HCT116 (cell line): ENCODE measurements at regions not wholly inside any gene's neighbourhood (a gene's known extent, or its start where the extent isn't known, plus 50 kb on each side); places are given as distances from the start of the nearest gene placed in this dataset.

ENCODE experiments used
- ATAC-seq: fragments of 200-7000 bp; cut with Tn5 transposase; 2 replicates; pipeline ENCODE4 v1.9.1; 2020; ENCODE audit warnings: mild to moderate bottlenecking, moderate library complexity
- BruUV-seq: library from RNA; stranded (reverse); fragments of 400-500 nt; replicated peaks from 2 replicates; lab custom pipeline; 2021; lab: Mats Ljungman, UMichigan
- CTCF ChIA-PET: fragments of 300-600 bp; sonication (Branson Sonifier 250); formaldehyde crosslinking; loops from one replicate; lab custom pipeline; 2021; ENCODE audit warnings: antibody characterized with exemption; lab: Charles Lee
- POLR2A ChIA-PET: fragments of 300-600, 350-600 bp; sonication (Branson Sonifier 250); formaldehyde crosslinking; loops from one replicate; lab custom pipeline; 2021; ENCODE audit warnings: antibody characterized with exemption; lab: Charles Lee
- RAD21 ChIA-PET, 2 experiments: fragments of 300-600 bp; sonication (Branson Sonifier 250); formaldehyde crosslinking; loops; one replicate each; lab custom pipeline; 2023; ENCODE audit warnings: low total read pairs in 2 of 2; ENCODE audit not compliant: uncharacterized antibody in 2 of 2, unreplicated experiment in 2 of 2, low non-redundant PET in 1 of 2; lab: Charles Lee
- DNase-seq: peaks from one replicate; pipeline ENCODE4 v3.0.0-alpha.2; 2010; ENCODE audit warnings: low read depth, low spot score
- H2AFZ ChIP-seq: fragments of 200-600 bp; shearing (Covaris generic), sonication (generic); 2 replicates; pipeline ENCODE4 v1.6.1; 2017; ENCODE audit warnings: low read depth, mixed run types, mixed read lengths, antibody characterized with exemption, low read length; ENCODE audit not compliant: poor library complexity, severe bottlenecking
- H3K27ac ChIP-seq: 2 replicates; pipeline ENCODE4 v1.5.1; 2012; ENCODE audit warnings: low read depth, low read length
- H3K27me3 ChIP-seq: fragments of 200-600 bp; sonication (generic); 2 replicates; pipeline ENCODE4 v1.6.1; 2016; ENCODE audit warnings: mixed run types, low read length, mixed read lengths; ENCODE audit not compliant: insufficient read depth
- H3K36me3 ChIP-seq, 2 experiments: fragments of 200-500 bp in 1 of 2; fragments of 200-600 bp in 1 of 2; sonication (Bioruptor generic) in 1 of 2; sonication (generic) in 1 of 2; 2 replicates each; pipeline versions ENCODE4 v1.5.1 to v1.6.1; 2014 to 2016; ENCODE audit warnings: low read length in 2 of 2, inconsistent platforms in 1 of 2, mixed read lengths in 1 of 2, mixed run types in 1 of 2; ENCODE audit not compliant: insufficient read depth in 2 of 2, control insufficient read depth in 1 of 2
- H3K4me1 ChIP-seq, 2 experiments: fragments of 200-600 bp in 1 of 2; sonication (generic) in 1 of 2; 2 replicates each; pipeline versions ENCODE4 v1.5.1 to v1.6.1; 2012 to 2017; ENCODE audit warnings: low read length in 2 of 2, inconsistent platforms in 1 of 2, mild to moderate bottlenecking in 1 of 2, mixed read lengths in 1 of 2, mixed run types in 1 of 2, moderate library complexity in 1 of 2; ENCODE audit not compliant: insufficient read depth in 2 of 2, control insufficient read depth in 1 of 2
- H3K4me2 ChIP-seq: fragments of 200-600 bp; sonication (generic); 2 replicates; pipeline ENCODE4 v1.6.1; 2017; ENCODE audit warnings: mixed run types, low read length, mixed read lengths
- H3K4me3 ChIP-seq, 2 experiments: fragments of 200-600 bp in 1 of 2; sonication (generic) in 1 of 2; replicated peaks in 1 of 2; 2 replicates each; pipeline ENCODE4 v1.5.1; 2011 to 2016; ENCODE audit warnings: low read length in 2 of 2, control low read depth in 1 of 2, low read depth in 1 of 2, mild to moderate bottlenecking in 1 of 2, mixed read lengths in 1 of 2, mixed run types in 1 of 2
- H3K79me2 ChIP-seq: fragments of 200-600 bp; sonication (generic); 2 replicates; pipeline ENCODE4 v1.6.1; 2017; ENCODE audit warnings: mild to moderate bottlenecking, mixed run types, low read length, moderate library complexity, mixed read lengths; ENCODE audit not compliant: insufficient read depth
- H3K9ac ChIP-seq: fragments of 200-600 bp; sonication (generic); 2 replicates; pipeline ENCODE4 v1.6.1; 2016; ENCODE audit warnings: low read length, mixed read lengths
- H3K9me2 ChIP-seq: fragments of 200-600 bp; sonication (generic), shearing (Covaris generic); 2 replicates; pipeline ENCODE4 v1.6.1; 2017; ENCODE audit warnings: mixed run types, mild to moderate bottlenecking, moderate library complexity; ENCODE audit not compliant: insufficient read depth
- H3K9me3 ChIP-seq, 2 experiments: fragments of 200-500 bp in 1 of 2; fragments of 200-600 bp in 1 of 2; sonication (Bioruptor generic) in 1 of 2; sonication (generic) in 1 of 2; 2 replicates each; pipeline ENCODE4 v1.6.1; 2014 to 2017; ENCODE audit warnings: low read length in 2 of 2, mixed read lengths in 2 of 2, inconsistent platforms in 1 of 2, low read depth in 1 of 2, mild to moderate bottlenecking in 1 of 2, mixed run types in 1 of 2, moderate library complexity in 1 of 2; ENCODE audit not compliant: control insufficient read depth in 1 of 2, insufficient read depth in 1 of 2
- H4K20me1 ChIP-seq: fragments of 200-600 bp; sonication (generic), shearing (Covaris generic); 2 replicates; pipeline ENCODE4 v1.6.1; 2017; ENCODE audit warnings: mixed run types, mild to moderate bottlenecking, moderate library complexity; ENCODE audit not compliant: insufficient read depth
- CEBPB ChIP-seq: IDR thresholded peaks from 2 replicates; pipeline ENCODE4 v1.6.1; 2012; ENCODE audit warnings: low read depth
- EGR1 ChIP-seq: IDR thresholded peaks from 2 replicates; pipeline ENCODE4 v1.6.1; 2012; ENCODE audit warnings: low read depth
- JUND ChIP-seq: IDR thresholded peaks from 2 replicates; pipeline ENCODE4 v1.6.1; 2012
- SIN3A ChIP-seq: IDR thresholded peaks from 2 replicates; pipeline ENCODE4 v1.6.1; 2012; ENCODE audit warnings: low read depth
- SP1 ChIP-seq: IDR thresholded peaks from 2 replicates; pipeline ENCODE4 v1.6.1; 2012; ENCODE audit warnings: low read depth
- SRF ChIP-seq: IDR thresholded peaks from 2 replicates; pipeline ENCODE4 v1.6.1; 2012; ENCODE audit warnings: low read depth
- ZNF274 ChIP-seq: fragments of 200-500 bp; sonication (Bioruptor generic); IDR thresholded peaks from 2 replicates; pipeline ENCODE4 v1.6.1; 2014; ENCODE audit warnings: mild to moderate bottlenecking, low read depth, low read length, inconsistent platforms
- intact Hi-C: fragments of 100-400 bp; cut with micrococcal nuclease; formaldehyde crosslinking; loops from 2 replicates; pipeline ENCODE4 v1.10.0; 2022
- TF ChIP-seq, protein P1 (sequence below), 3 experiments: fragments of 200-600 bp in 1 of 3; sonication (generic) in 1 of 3; IDR thresholded peaks in 2 of 3; conservative IDR thresholded peaks in 1 of 3; 2 replicates each; pipeline ENCODE4 v1.5.1; 2012 to 2017; ENCODE audit warnings: low read depth in 2 of 3, low read length in 2 of 3, antibody characterized with exemption in 1 of 3, borderline replicate concordance in 1 of 3, control low read depth in 1 of 3, mild to moderate bottlenecking in 1 of 3, mixed read lengths in 1 of 3, mixed run types in 1 of 3, moderate library complexity in 1 of 3; ENCODE audit not compliant: insufficient read depth in 1 of 3
- TF ChIP-seq, protein P2 (sequence below): IDR thresholded peaks from 2 replicates; pipeline ENCODE4 v1.6.1; 2012

DNA sequence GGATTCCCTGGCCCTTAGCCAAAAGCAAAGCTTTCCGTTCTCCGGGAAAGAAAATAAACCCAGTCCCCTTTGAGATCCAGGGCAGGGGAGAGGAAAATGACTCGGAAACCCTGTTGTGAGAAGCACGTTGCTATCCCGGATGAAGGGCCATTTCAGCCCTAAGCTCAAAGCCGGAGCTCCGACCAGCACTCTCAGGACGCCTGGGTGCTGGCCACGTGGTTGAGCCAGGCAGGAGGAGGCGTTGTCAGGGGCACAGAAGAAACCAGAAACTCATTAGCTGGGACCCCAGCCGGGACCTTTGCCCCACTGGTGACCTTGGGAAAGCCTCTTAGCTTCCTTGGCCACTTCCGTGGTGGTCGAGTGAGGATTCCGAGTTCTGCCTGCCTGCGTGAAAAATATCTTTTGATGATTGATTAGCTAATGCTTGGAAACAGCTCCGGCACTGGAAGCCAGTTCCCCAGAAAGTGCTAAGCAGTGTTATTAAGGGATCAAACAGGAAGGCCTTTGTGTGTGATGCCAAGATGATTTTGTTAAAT is 57.6 kb upstream of the FZD10 start:
- intact Hi-C loops: no loop called here
- DNase-seq (no peak), ATAC-seq (no peak)
- Histone ChIP-seq H2AFZ (no peak overlapping the region), H3K4me1 (no peaks in the 10 kb centered on the region), H3K9ac (no peak overlapping the region), H4K20me1 (no peaks in the 10 kb centered on the region), H3K36me3 (no peaks in the 10 kb centered on the region), H3K9me3 (peaks cover 0 to 19% of the 10 kb centered on the region in 2 experiments; a peak in 2 of 4 replicates), H3K27me3 (no peaks in the 10 kb centered on the region), H3K4me3 (no peak overlapping the region), H3K27ac (no peak overlapping the region), H3K79me2 (no peaks in the 10 kb centered on the region), H3K9me2 (no peaks in the 10 kb centered on the region), H3K4me2 (no peak overlapping the region)
- ChIA-PET CTCF (no interaction called here), RAD21 (no interaction called here), POLR2A (no interaction called here)
- no TSS peak for BruUV-seq
- TF ChIP-seq JUND: no peak
- TF ChIP-seq, protein P1, sequence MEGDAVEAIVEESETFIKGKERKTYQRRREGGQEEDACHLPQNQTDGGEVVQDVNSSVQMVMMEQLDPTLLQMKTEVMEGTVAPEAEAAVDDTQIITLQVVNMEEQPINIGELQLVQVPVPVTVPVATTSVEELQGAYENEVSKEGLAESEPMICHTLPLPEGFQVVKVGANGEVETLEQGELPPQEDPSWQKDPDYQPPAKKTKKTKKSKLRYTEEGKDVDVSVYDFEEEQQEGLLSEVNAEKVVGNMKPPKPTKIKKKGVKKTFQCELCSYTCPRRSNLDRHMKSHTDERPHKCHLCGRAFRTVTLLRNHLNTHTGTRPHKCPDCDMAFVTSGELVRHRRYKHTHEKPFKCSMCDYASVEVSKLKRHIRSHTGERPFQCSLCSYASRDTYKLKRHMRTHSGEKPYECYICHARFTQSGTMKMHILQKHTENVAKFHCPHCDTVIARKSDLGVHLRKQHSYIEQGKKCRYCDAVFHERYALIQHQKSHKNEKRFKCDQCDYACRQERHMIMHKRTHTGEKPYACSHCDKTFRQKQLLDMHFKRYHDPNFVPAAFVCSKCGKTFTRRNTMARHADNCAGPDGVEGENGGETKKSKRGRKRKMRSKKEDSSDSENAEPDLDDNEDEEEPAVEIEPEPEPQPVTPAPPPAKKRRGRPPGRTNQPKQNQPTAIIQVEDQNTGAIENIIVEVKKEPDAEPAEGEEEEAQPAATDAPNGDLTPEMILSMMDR (IDR thresholded peaks at IDR 0.05 in 2 of 3, conservative IDR thresholded peaks at IDR 0.05 in 1 of 3; ENCODE audit: borderline replicate concordance in 1 of 3, insufficient read depth in 1 of 3, low read depth in 2 of 3, low read length in 2 of 3): no peak
- no peak for TF ChIP-seq SIN3A
- TF ChIP-seq CEBPB: no peak
- TF ChIP-seq, protein P2, sequence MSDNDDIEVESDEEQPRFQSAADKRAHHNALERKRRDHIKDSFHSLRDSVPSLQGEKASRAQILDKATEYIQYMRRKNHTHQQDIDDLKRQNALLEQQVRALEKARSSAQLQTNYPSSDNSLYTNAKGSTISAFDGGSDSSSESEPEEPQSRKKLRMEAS: no peak

DNA sequence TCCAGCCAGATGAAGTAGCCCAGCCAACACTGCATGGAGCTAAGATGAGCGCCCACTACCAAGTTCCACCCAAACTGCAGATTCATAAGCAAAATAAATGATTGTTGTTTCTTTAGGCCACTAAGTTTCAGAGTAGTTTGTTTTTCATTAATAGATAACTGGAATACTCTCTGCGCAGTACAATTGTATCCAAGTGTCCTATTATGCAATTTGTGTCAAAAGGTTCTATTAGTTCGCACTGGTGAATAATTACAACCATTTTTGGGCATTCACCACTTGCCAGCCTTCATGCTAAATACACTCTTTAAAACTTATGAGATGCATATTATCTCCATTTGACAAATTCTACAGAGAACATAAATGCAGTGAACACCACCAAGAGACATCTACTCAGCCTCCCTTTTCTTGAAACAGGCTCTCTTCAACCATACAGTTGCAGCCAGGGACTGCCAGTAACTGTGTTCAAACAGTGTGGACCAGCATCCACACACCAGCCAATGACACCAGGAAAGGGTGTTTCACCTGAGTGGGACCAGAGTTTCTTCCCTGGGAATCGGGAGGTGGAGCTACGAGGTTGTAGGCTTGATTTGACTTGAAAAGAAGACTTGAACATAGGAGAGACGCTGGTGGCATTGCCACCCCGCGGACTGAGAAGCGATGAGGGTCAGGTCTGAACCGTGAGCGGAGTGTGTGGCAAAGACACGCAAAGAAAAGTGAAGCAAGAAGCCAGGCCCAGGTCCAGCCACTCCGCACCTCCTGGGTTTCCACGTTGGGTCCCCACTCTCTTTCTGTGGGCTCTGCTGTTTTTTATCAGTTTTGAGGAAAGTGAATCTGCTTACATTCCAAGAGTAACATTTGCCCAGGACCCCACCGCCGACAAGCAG is 53.0 kb upstream of the FZD10 start:
- Histone ChIP-seq H3K9me3 (peaks cover 0 to 31% of the 10 kb centered on the region in 2 experiments; a peak in 2 of 4 replicates), H3K9me2 (no peaks in the 10 kb centered on the region), H3K9ac (no peak overlapping the region), H3K27ac (no peak overlapping the region), H3K4me2 (no peak overlapping the region), H3K79me2 (no peaks in the 10 kb centered on the region), H3K4me1 (no peaks in the 10 kb centered on the region), H4K20me1 (no peaks in the 10 kb centered on the region), H3K4me3 (no peak overlapping the region), H3K36me3 (no peaks in the 10 kb centered on the region), H3K27me3 (no peaks in the 10 kb centered on the region), H2AFZ (no peak overlapping the region)
- ChIA-PET RAD21 (no interaction called here), CTCF (no interaction called here), POLR2A (no interaction called here)
- TF ChIP-seq SRF (no peak), SP1 (no peak), ZNF274 (no peak), EGR1 (no peak)
- BruUV-seq: no TSS peak
- intact Hi-C loops: no loop called here
- no peak for DNase-seq
- no peak for ATAC-seq
